GM12878 (cell line): ENCODE measurements at regions not wholly inside any gene's neighbourhood (a gene's known extent, or its start where the extent isn't known, plus 50 kb on each side); places are given as distances from the start of the nearest gene placed in this dataset.

Experiments
- ATAC-seq: fragments of 200-7000 bp; cut with Tn5 transposase; 3 replicates; pipeline ENCODE4 v1.9.1; 2020; ENCODE audit warnings: mild to moderate bottlenecking, moderate library complexity
- BruUV-seq: library from RNA; stranded (reverse); fragments of 400-500 nt; replicated peaks from 2 replicates; lab custom pipeline; 2021; lab: Mats Ljungman, UMichigan
- CTCF ChIA-PET: fragments of 300-600 bp; sonication (Branson Sonifier 250); formaldehyde crosslinking; extraction: SDS; loops from one replicate; lab custom pipeline; 2021; ENCODE audit warnings: inconsistent platforms; lab: Yijun Ruan, JAX
- POLR2A ChIA-PET: fragments of 350-600 bp; formaldehyde crosslinking; extraction: SDS; loops from one replicate; lab custom pipeline; 2021; ENCODE audit warnings: inconsistent platforms; lab: Charles Lee
- RAD21 ChIA-PET: fragments of 300-600 bp; sonication (Branson Sonifier 250); formaldehyde crosslinking; loops from one replicate; lab custom pipeline; 2023; ENCODE audit warnings: antibody characterized with exemption; ENCODE audit not compliant: unreplicated experiment; lab: Charles Lee
- SMC1A ChIA-PET: fragments of 300-600 bp; sonication (Branson Sonifier 250); formaldehyde crosslinking; loops from one replicate; lab custom pipeline; 2023; ENCODE audit not compliant: unreplicated experiment, uncharacterized antibody; lab: Charles Lee
- DNase-seq: peaks from one replicate; pipeline ENCODE4 v3.0.0-alpha.2; 2011; ENCODE audit warnings: low read depth, low spot score
- FAIRE-seq: peaks from 3 replicates; lab custom pipeline; 2011; peaks lifted over from hg19 to GRCh38; lab: Jason Lieb, UNC
- H2AFZ ChIP-seq: 2 replicates; pipeline ENCODE4 v1.6.0; 2011; ENCODE audit warnings: low read depth, low read length, control low read depth; ENCODE audit not compliant: control insufficient read depth
- H3K27ac ChIP-seq: 2 replicates; pipeline ENCODE4 v1.5.1; 2011; ENCODE audit warnings: control low read depth; ENCODE audit not compliant: control insufficient read depth, insufficient read depth
- H3K27me3 ChIP-seq, 2 experiments: replicated peaks in 1 of 2; 2 replicates each; pipeline versions ENCODE4 v1.6.0 to v1.6.1; 2011; ENCODE audit warnings: low read length in 1 of 2; ENCODE audit not compliant: control insufficient read depth in 2 of 2, insufficient read depth in 2 of 2
- H3K36me3 ChIP-seq, 2 experiments: 2 replicates each; pipeline ENCODE4 v1.5.1; 2011; ENCODE audit warnings: low read length in 1 of 2; ENCODE audit not compliant: control insufficient read depth in 2 of 2, insufficient read depth in 2 of 2
- H3K4me1 ChIP-seq: 2 replicates; pipeline ENCODE4 v1.6.1; 2011; ENCODE audit warnings: mild to moderate bottlenecking, low read length, moderate library complexity, mixed read lengths; ENCODE audit not compliant: control insufficient read depth, insufficient read depth
- H3K4me2 ChIP-seq: 2 replicates; pipeline ENCODE4 v1.6.0; 2011; ENCODE audit warnings: control low read depth; ENCODE audit not compliant: control insufficient read depth, insufficient read depth
- H3K4me3 ChIP-seq: fragments of 200-600 bp; sonication (generic); 2 replicates; pipeline ENCODE4 v1.5.1; 2016
- H3K79me2 ChIP-seq: 2 replicates; pipeline ENCODE4 v1.6.0; 2011; ENCODE audit warnings: low read length; ENCODE audit not compliant: control insufficient read depth, insufficient read depth
- H3K9ac ChIP-seq: 2 replicates; pipeline ENCODE4 v1.8.0; 2011; ENCODE audit warnings: low read length, control low read depth, mixed read lengths; ENCODE audit not compliant: control insufficient read depth, insufficient read depth
- H3K9me3 ChIP-seq: replicated peaks from 3 replicates; pipeline ENCODE4 v1.5.1; 2011; ENCODE audit warnings: mild to moderate bottlenecking, low read length; ENCODE audit not compliant: control insufficient read depth, insufficient read depth
- H4K20me1 ChIP-seq: 2 replicates; pipeline ENCODE4 v1.6.0; 2011; ENCODE audit not compliant: control insufficient read depth, insufficient read depth
- FOXM1 ChIP-seq: IDR thresholded peaks from 2 replicates; pipeline ENCODE4 v1.6.1; 2012; ENCODE audit warnings: low read depth, mild to moderate bottlenecking, inconsistent platforms, low read length, moderate library complexity
- NFIC ChIP-seq: IDR thresholded peaks from 2 replicates; pipeline ENCODE4 v1.6.1; 2012; ENCODE audit warnings: low read depth, mild to moderate bottlenecking, inconsistent platforms, low read length, moderate library complexity
- NKRF ChIP-seq: fragments of 450-650 bp; conservative IDR thresholded peaks from 2 replicates; pipeline ENCODE4 v1.6.1; 2017; ENCODE audit warnings: mild to moderate bottlenecking, moderate library complexity
- RBBP5 ChIP-seq: fragments of 200-600 bp; sonication (generic); conservative IDR thresholded peaks from 2 replicates; pipeline ENCODE4 v1.6.1; 2016
- SMC3 ChIP-seq: IDR thresholded peaks from 2 replicates; pipeline ENCODE4 v1.6.1; 2011; ENCODE audit warnings: low read length, improper control_type of control experiment, borderline replicate concordance
- SREBF1 ChIP-seq: IDR thresholded peaks from 2 replicates; pipeline ENCODE4 v1.6.1; 2012; ENCODE audit warnings: mild to moderate bottlenecking, low read length
- ZNF207 ChIP-seq: fragments of 450-650 bp; IDR thresholded peaks from 2 replicates; pipeline ENCODE4 v1.6.1; 2014; ENCODE audit warnings: antibody characterized with exemption, mild to moderate bottlenecking, borderline replicate concordance
- ZNF24 ChIP-seq: fragments of 450-650 bp; IDR thresholded peaks from 2 replicates; pipeline ENCODE4 v1.6.1; 2017; ENCODE audit warnings: antibody characterized with exemption, mild to moderate bottlenecking
- ZSCAN29 ChIP-seq: fragments of 450-650 bp; IDR thresholded peaks from 2 replicates; pipeline ENCODE4 v1.6.1; 2017; ENCODE audit warnings: mild to moderate bottlenecking, moderate library complexity
- WGBS: methylation state at CpG from one replicate; pipeline ENCODE4 v1.1.6; 2016; ENCODE audit warnings: low lambda C conversion rate; ENCODE audit not compliant: insufficient replicate concordance, insufficient coverage; ENCODE audit errors: missing lambda C conversion rate; 5-methylcytosine and 5-hydroxymethylcytosine counted together
- in situ Hi-C: fragments of 300-500 bp; cut with MboI; formaldehyde crosslinking; loops from 9 replicates; pipeline ENCODE4 v1.14.3; 2018; ENCODE audit warnings: mixed read lengths
- intact Hi-C: fragments of 100-400 bp; cut with micrococcal nuclease; formaldehyde crosslinking; loops from one replicate; pipeline ENCODE4 v1.14.2; 2022; ENCODE audit not compliant: unreplicated experiment
- TF ChIP-seq, protein P1 (sequence below): fragments of 450-650 bp; IDR thresholded peaks from 2 replicates; pipeline ENCODE4 v1.6.1; 2018; ENCODE audit warnings: borderline replicate concordance, mild to moderate bottlenecking; ENCODE audit not compliant: partially characterized antibody

- TF ChIP-seq ZNF24 = peak; percentile 77
- TF ChIP-seq NFIC = no peak
- no peak for TF ChIP-seq FOXM1
- no peak for TF ChIP-seq SREBF1
- Histone ChIP-seq H3K9ac (no peak overlapping the region), H3K36me3 (no peaks in the 10 kb centered on the region), H3K27me3 (no peaks in the 10 kb centered on the region), H3K27ac (no peak overlapping the region), H3K79me2 (no peaks in the 10 kb centered on the region), H4K20me1 (no peaks in the 10 kb centered on the region), H3K4me2 (no peak overlapping the region), H3K4me1 (peaks cover 13% of the 10 kb centered on the region), H3K9me3 (no peaks in the 10 kb centered on the region), H3K4me3 (no peak overlapping the region), H2AFZ (no peak overlapping the region)
- ChIA-PET CTCF (interaction anchor here (2.6 kb wide), 1 partner anchor 210 kb away, joined by 13 read pairs; no protein-coding TSS in a partner anchor), RAD21 (interaction anchor here (1.9 kb wide), 1 partner anchor 210 kb away, joined by 6 read pairs; no protein-coding TSS in a partner anchor), SMC1A (interaction anchor here (2.3 kb wide), 1 partner anchor 211 kb away, joined by 9 read pairs; no protein-coding TSS in a partner anchor), POLR2A (interaction anchor here (1.1 kb wide), 1 partner anchor 15 kb away, joined by 3 read pairs; no protein-coding TSS in a partner anchor)
- ATAC-seq (no peak), FAIRE-seq (no peak), DNase-seq (no peak)
- no TSS peak for BruUV-seq
- intact Hi-C loops = no loop called here
- in situ Hi-C loops = no loop called here
- WGBS = 67% methylated on average over 3 of the region's 3 CpGs
Measured at GRCh38 chr14:100435459-100435858, 112.3 kb downstream of the SLC25A47 start.

- no TSS peak for BruUV-seq
- CTCF ChIA-PET = interaction anchor here (2.6 kb wide), 1 partner anchor 209 kb away, joined by 13 read pairs; no protein-coding TSS in a partner anchor
- POLR2A ChIA-PET = no interaction called here
- no peaks in the 10 kb centered on the region for H3K9me3 ChIP-seq
- no peaks in the 10 kb centered on the region for H4K20me1 ChIP-seq
- no peak for ATAC-seq
- SMC1A ChIA-PET = interaction anchor here (2.3 kb wide), 1 partner anchor 210 kb away, joined by 9 read pairs; no protein-coding TSS in a partner anchor
- RAD21 ChIA-PET = interaction anchor here (2.5 kb wide), 1 partner anchor 209 kb away, joined by 9 read pairs; no protein-coding TSS in a partner anchor
- H3K4me1 ChIP-seq = peaks cover 13% of the 10 kb centered on the region
- H3K9ac ChIP-seq = no peak overlapping the region
- 58% methylated on average over 7 of the region's 7 CpGs for WGBS
- H3K4me3 ChIP-seq = no peak overlapping the region
- no peak overlapping the region for H2AFZ ChIP-seq
- no peak for DNase-seq
- in situ Hi-C loops (no loop called here), intact Hi-C loops (no loop called here)
- no peaks in the 10 kb centered on the region for H3K36me3 ChIP-seq
- H3K79me2 ChIP-seq = no peaks in the 10 kb centered on the region
- no peak overlapping the region for H3K27ac ChIP-seq
- FAIRE-seq = no peak
- H3K4me2 ChIP-seq = no peak overlapping the region
- H3K27me3 ChIP-seq = no peaks in the 10 kb centered on the region
- TF ChIP-seq ZNF207 = no peak
- no peak for TF ChIP-seq ZSCAN29
- TF ChIP-seq RBBP5 = no peak
- no peak for TF ChIP-seq NKRF
- TF ChIP-seq, protein P1, sequence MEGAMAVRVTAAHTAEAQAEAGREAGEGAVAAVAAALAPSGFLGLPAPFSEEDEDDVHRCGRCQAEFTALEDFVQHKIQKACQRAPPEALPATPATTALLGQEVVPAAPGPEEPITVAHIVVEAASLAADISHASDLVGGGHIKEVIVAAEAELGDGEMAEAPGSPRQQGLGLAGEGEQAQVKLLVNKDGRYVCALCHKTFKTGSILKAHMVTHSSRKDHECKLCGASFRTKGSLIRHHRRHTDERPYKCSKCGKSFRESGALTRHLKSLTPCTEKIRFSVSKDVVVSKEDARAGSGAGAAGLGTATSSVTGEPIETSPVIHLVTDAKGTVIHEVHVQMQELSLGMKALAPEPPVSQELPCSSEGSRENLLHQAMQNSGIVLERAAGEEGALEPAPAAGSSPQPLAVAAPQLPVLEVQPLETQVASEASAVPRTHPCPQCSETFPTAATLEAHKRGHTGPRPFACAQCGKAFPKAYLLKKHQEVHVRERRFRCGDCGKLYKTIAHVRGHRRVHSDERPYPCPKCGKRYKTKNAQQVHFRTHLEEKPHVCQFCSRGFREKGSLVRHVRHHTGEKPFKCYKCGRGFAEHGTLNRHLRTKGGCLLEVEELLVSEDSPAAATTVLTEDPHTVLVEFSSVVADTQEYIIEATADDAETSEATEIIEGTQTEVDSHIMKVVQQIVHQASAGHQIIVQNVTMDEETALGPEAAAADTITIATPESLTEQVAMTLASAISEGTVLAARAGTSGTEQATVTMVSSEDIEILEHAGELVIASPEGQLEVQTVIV = no peak
- TF ChIP-seq SMC3 = no peak
Measured at GRCh38 chr14:100436745-100437406, 113.7 kb downstream of the SLC25A47 start.
